MM.1S (cell line): ENCODE measurements at regions not wholly inside any gene's neighbourhood (a gene's known extent, or its start where the extent isn't known, plus 50 kb on each side); places are given as distances from the start of the nearest gene placed in this dataset.

Experiments used
- EZH2 ChIP-seq: fragments of 300-600 bp; sonication (generic); optimal IDR thresholded peaks from 2 replicates; pipeline ENCODE3; 2017; ENCODE audit warnings: low read depth, mild to moderate bottlenecking, antibody characterized with exemption, low read length, mixed read lengths
- TF ChIP-seq, protein P1 (sequence below): fragments of 300-600 bp; sonication (generic); IDR thresholded peaks from 2 replicates; pipeline ENCODE4 v1.5.1; 2016; ENCODE audit warnings: antibody characterized with exemption, low read length, mixed read lengths

DNA sequence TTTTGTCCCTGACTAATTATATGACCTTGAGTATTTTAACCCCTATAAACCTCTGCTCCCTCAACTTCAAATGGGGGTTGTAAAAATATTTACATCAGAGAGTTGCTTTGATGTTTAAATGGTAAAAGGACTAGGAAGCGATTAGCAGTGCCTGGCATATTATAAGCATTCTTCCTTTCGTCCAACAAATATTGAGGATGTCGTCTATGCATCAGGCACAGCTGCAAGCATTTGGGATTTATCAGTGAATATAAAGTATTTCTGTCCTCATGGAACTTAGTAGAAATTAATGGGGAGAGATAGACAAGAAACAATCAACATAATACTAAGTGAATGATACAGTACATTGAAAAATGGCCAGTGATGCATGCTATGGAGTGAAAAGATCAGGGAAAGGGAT is 115.5 kb upstream of the EDNRA start:
- TF ChIP-seq, protein P1, sequence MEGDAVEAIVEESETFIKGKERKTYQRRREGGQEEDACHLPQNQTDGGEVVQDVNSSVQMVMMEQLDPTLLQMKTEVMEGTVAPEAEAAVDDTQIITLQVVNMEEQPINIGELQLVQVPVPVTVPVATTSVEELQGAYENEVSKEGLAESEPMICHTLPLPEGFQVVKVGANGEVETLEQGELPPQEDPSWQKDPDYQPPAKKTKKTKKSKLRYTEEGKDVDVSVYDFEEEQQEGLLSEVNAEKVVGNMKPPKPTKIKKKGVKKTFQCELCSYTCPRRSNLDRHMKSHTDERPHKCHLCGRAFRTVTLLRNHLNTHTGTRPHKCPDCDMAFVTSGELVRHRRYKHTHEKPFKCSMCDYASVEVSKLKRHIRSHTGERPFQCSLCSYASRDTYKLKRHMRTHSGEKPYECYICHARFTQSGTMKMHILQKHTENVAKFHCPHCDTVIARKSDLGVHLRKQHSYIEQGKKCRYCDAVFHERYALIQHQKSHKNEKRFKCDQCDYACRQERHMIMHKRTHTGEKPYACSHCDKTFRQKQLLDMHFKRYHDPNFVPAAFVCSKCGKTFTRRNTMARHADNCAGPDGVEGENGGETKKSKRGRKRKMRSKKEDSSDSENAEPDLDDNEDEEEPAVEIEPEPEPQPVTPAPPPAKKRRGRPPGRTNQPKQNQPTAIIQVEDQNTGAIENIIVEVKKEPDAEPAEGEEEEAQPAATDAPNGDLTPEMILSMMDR, result no peak
- no peak for TF ChIP-seq EZH2
